HEK293 (cell line): ENCODE measurements at regions not wholly inside any gene's neighbourhood (a gene's known extent, or its start where the extent isn't known, plus 50 kb on each side); places are given as distances from the start of the nearest gene placed in this dataset.

Experiments used
- CTCF ChIA-PET: fragments of 350-600 bp; formaldehyde crosslinking; extraction: SDS; loops from one replicate; lab custom pipeline; 2021; ENCODE audit warnings: antibody characterized with exemption; lab: Yijun Ruan, JAX
- POLR2A ChIA-PET: fragments of 300-600 bp; formaldehyde crosslinking; extraction: SDS; loops from one replicate; lab custom pipeline; 2020; ENCODE audit warnings: antibody characterized with exemption, inconsistent platforms; lab: Yijun Ruan, JAX
- H3K27ac ChIP-seq: fragments of 200-500 bp; sonication (Bioruptor generic); 2 replicates; pipeline ENCODE4 v1.5.1; 2014; ENCODE audit warnings: low read depth, low read length, control low read depth, inconsistent platforms; ENCODE audit errors: extremely low read depth
- H3K36me3 ChIP-seq, 2 experiments: fragments of 200-500 bp in 1 of 2; sonication (Bioruptor generic) in 1 of 2; 1 replicate in 1 of 2; 2 replicates in 1 of 2; pipeline ENCODE4 v1.5.1; 2014 to 2017; ENCODE audit warnings: inconsistent platforms in 2 of 2, low read length in 2 of 2; ENCODE audit not compliant: control insufficient read depth in 2 of 2, insufficient read depth in 1 of 2
- H3K4me1 ChIP-seq: fragments of 200-500 bp; sonication (Bioruptor generic); 2 replicates; pipeline ENCODE4 v1.5.1; 2014; ENCODE audit warnings: mild to moderate bottlenecking, low read length, inconsistent platforms; ENCODE audit not compliant: control insufficient read depth, insufficient read depth
- H3K4me3 ChIP-seq: 2 replicates; pipeline ENCODE4 v1.5.1; 2011; ENCODE audit warnings: low read depth, mild to moderate bottlenecking, control low read depth, low read length, moderate library complexity
- H3K9me3 ChIP-seq: fragments of 200-500 bp; sonication (Bioruptor generic); 2 replicates; pipeline ENCODE4 v1.5.1; 2014; ENCODE audit warnings: low read depth, low read length, inconsistent platforms; ENCODE audit not compliant: control insufficient read depth, insufficient read depth
- BCL11B ChIP-seq: fragments of 450-650 bp; formaldehyde crosslinking; IDR thresholded peaks from 2 replicates; pipeline ENCODE4 v1.5.1; 2016; ENCODE audit warnings: low read depth, missing biosample characterization, missing genetic modification characterization
- IKZF3 ChIP-seq: fragments of 450-650 bp; IDR thresholded peaks from 2 replicates; pipeline ENCODE4 v1.5.0; 2018; ENCODE audit warnings: missing biosample characterization, mild to moderate bottlenecking, missing genetic modification characterization, moderate library complexity
- OSR2 ChIP-seq: fragments of 450-650 bp; formaldehyde crosslinking; IDR thresholded peaks from 2 replicates; pipeline ENCODE4 v1.5.1; 2016; ENCODE audit warnings: missing biosample characterization, missing genetic modification characterization
- PATZ1 ChIP-seq: fragments of 450-650 bp; formaldehyde crosslinking; IDR thresholded peaks from 2 replicates; pipeline ENCODE4 v1.5.1; 2016; ENCODE audit warnings: missing biosample characterization, missing genetic modification characterization
- SCRT1 ChIP-seq: fragments of 450-650 bp; formaldehyde crosslinking; IDR thresholded peaks from 2 replicates; pipeline ENCODE4 v1.5.1; 2016; ENCODE audit warnings: missing biosample characterization, missing genetic modification characterization, borderline replicate concordance
- SETDB1 ChIP-seq: IDR thresholded peaks from one replicate; pipeline ENCODE4 v1.6.1; 2017; ENCODE audit warnings: mild to moderate bottlenecking, low read length, moderate library complexity, mixed read lengths; ENCODE audit not compliant: insufficient read length
- YY2 ChIP-seq: fragments of 450-650 bp; formaldehyde crosslinking; IDR thresholded peaks from 2 replicates; pipeline ENCODE4 v1.5.1; 2016; ENCODE audit warnings: missing biosample characterization, missing genetic modification characterization
- ZEB2 ChIP-seq: fragments of 450-650 bp; formaldehyde crosslinking; IDR thresholded peaks from 2 replicates; pipeline ENCODE4 v1.5.1; 2016; ENCODE audit warnings: missing biosample characterization, missing genetic modification characterization
- ZFP3 ChIP-seq: fragments of 450-650 bp; formaldehyde crosslinking; IDR thresholded peaks from 2 replicates; pipeline ENCODE4 v1.5.1; 2016; ENCODE audit warnings: low read depth, missing biosample characterization, missing genetic modification characterization
- ZNF112 ChIP-seq: fragments of 450-650 bp; formaldehyde crosslinking; IDR thresholded peaks from 2 replicates; pipeline ENCODE4 v1.5.0; 2017; ENCODE audit warnings: missing biosample characterization, missing genetic modification characterization
- ZNF121 ChIP-seq: fragments of 450-650 bp; formaldehyde crosslinking; IDR thresholded peaks from 2 replicates; pipeline ENCODE4 v1.5.1; 2016; ENCODE audit warnings: missing biosample characterization, missing genetic modification characterization
- ZNF155 ChIP-seq: fragments of 450-650 bp; formaldehyde crosslinking; IDR thresholded peaks from 2 replicates; pipeline ENCODE4 v1.5.1; 2016; ENCODE audit warnings: missing biosample characterization, missing genetic modification characterization
- ZNF2 ChIP-seq: fragments of 450-650 bp; formaldehyde crosslinking; IDR thresholded peaks from 2 replicates; pipeline ENCODE4 v1.5.1; 2016; ENCODE audit warnings: missing biosample characterization, missing genetic modification characterization
- ZNF239 ChIP-seq: fragments of 450-650 bp; formaldehyde crosslinking; IDR thresholded peaks from 2 replicates; pipeline ENCODE4 v1.5.1; 2016; ENCODE audit warnings: missing biosample characterization, missing genetic modification characterization
- ZNF26 ChIP-seq: fragments of 450-650 bp; formaldehyde crosslinking; IDR thresholded peaks from 2 replicates; pipeline ENCODE4 v1.5.1; 2016; ENCODE audit warnings: missing biosample characterization, missing genetic modification characterization
- ZNF473 ChIP-seq: fragments of 450-650 bp; formaldehyde crosslinking; IDR thresholded peaks from 2 replicates; pipeline ENCODE4 v1.5.1; 2017; ENCODE audit warnings: missing biosample characterization, missing genetic modification characterization
- ZNF600 ChIP-seq: fragments of 450-650 bp; formaldehyde crosslinking; IDR thresholded peaks from 2 replicates; pipeline ENCODE4 v1.5.1; 2016; ENCODE audit warnings: missing biosample characterization, missing genetic modification characterization
- ZNF621 ChIP-seq: fragments of 450-650 bp; formaldehyde crosslinking; IDR thresholded peaks from 2 replicates; pipeline ENCODE4 v1.5.1; 2017; ENCODE audit warnings: missing biosample characterization, missing genetic modification characterization
- ZNF629 ChIP-seq: fragments of 450-650 bp; formaldehyde crosslinking; IDR thresholded peaks from 2 replicates; pipeline ENCODE4 v1.5.1; 2017; ENCODE audit warnings: missing biosample characterization, missing genetic modification characterization
- ZNF639 ChIP-seq: fragments of 450-650 bp; formaldehyde crosslinking; IDR thresholded peaks from 2 replicates; pipeline ENCODE4 v1.5.1; 2016; ENCODE audit warnings: missing biosample characterization, missing genetic modification characterization
- ZNF654 ChIP-seq: fragments of 450-650 bp; formaldehyde crosslinking; IDR thresholded peaks from 2 replicates; pipeline ENCODE4 v1.5.1; 2016; ENCODE audit warnings: low read depth, missing biosample characterization, missing genetic modification characterization
- ZNF76 ChIP-seq: fragments of 450-650 bp; formaldehyde crosslinking; IDR thresholded peaks from 2 replicates; pipeline ENCODE4; 2016; ENCODE audit warnings: low read depth, missing biosample characterization, missing genetic modification characterization, borderline replicate concordance
- TF ChIP-seq, protein P1 (sequence below): fragments of 450-650 bp; formaldehyde crosslinking; IDR thresholded peaks from 2 replicates; pipeline ENCODE4 v1.5.1; 2016; ENCODE audit warnings: missing biosample characterization, missing genetic modification characterization

DNA sequence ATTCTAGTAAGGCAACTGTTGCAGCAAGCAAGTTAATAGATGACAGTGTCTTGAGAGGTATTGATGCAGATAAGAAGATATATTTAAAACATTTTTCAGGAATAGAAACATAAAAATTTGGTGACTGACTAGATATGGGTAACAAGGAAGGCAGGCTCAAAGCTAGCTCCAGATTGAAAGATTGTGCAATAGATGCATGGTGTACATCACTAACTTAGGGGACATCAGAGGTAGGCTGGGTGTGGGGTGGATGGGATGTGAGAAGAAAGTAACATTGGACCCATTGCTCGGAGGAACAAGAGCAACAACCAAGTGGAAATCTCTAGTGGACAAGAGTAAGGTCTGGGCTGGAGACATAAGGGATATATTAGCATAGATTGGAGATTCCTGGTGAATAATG lies 306.9 kb downstream of the MCTP2 start:
- Histone ChIP-seq H3K4me1 (no peaks in the 10 kb centered on the region), H3K4me3 (no peak overlapping the region), H3K9me3 (no peaks in the 10 kb centered on the region), H3K36me3 (no peaks in the 10 kb centered on the region), H3K27ac (no peak overlapping the region)
- CTCF ChIA-PET: no interaction called here
- no peak for TF ChIP-seq ZNF26 (tag by site-specific recombination)
- TF ChIP-seq PATZ1: no peak
- TF ChIP-seq ZNF76 (tag by site-specific recombination): no peak
- TF ChIP-seq SETDB1: no peak
- POLR2A ChIA-PET: no interaction called here

DNA sequence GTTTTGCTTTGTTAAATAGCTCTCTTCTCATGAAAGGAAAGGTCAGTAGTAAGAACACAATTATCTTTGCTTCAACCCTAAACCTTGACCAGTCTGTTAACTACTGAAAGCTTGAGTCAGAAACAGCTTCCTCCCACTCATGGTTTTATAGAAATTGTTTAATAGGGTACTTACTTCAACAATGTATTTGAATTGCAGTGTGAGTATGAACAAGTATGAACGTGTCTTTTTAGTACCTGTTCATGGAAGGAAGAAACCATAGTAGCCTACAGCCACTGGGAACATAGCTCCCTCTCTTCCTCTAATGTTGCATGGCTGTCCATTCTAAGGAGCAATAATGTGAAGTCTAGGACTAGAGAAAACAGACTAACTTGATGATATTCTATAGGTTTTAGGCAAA lies 311.0 kb downstream of the MCTP2 start:
- H3K4me1 ChIP-seq: no peaks in the 10 kb centered on the region
- TF ChIP-seq ZNF654 (tag by site-specific recombination) (no peak), OSR2 (tag by site-specific recombination) (no peak)
- CTCF ChIA-PET: interaction anchor here (0.6 to 0.8 kb wide), 3 partner anchors 177 to 482 kb away, joined by 3 read pairs; no protein-coding TSS in a partner anchor
- H3K4me3 ChIP-seq: no peak overlapping the region
- POLR2A ChIA-PET: no interaction called here
- H3K27ac ChIP-seq: no peak overlapping the region
- no peaks in the 10 kb centered on the region for H3K9me3 ChIP-seq
- no peaks in the 10 kb centered on the region for H3K36me3 ChIP-seq

DNA sequence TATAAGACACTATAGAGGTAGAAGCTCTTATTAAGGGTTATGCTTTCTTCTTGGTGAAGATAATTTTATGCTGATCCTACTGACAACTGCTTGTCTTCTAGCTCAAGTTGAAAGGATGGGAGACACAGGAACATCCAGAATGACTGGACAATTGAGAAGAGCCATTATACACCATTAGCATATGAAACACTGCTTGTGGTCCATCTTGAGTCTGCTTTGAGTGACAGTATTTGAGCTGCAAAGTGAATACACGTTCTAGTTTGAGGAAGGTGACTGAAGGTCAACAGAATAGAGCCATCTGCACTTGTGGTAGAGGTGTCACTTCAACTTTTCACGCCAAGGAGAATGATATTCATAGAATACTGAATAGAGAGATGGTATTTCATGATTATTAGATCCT lies 315.4 kb downstream of the MCTP2 start:
- Histone ChIP-seq H3K9me3 (no peaks in the 10 kb centered on the region), H3K4me1 (no peaks in the 10 kb centered on the region), H3K36me3 (no peaks in the 10 kb centered on the region), H3K27ac (no peak overlapping the region), H3K4me3 (no peak overlapping the region)
- ChIA-PET POLR2A (no interaction called here), CTCF (interaction anchor here (0.7 to 2.6 kb wide), 3 partner anchors 21 to 40 kb away, joined by 3 to 8 read pairs (median 4); no protein-coding TSS in a partner anchor)
- TF ChIP-seq ZNF629 (tag by site-specific recombination) (no peak), YY2 (no peak), ZNF621 (no peak), ZNF473 (tag by site-specific recombination) (no peak), ZEB2 (no peak), SCRT1 (no peak), ZNF112 (no peak), ZNF121 (tag by site-specific recombination) (no peak), ZNF600 (tag by site-specific recombination) (no peak), ZNF155 (tag by site-specific recombination) (no peak), BCL11B (tag by site-specific recombination) (no peak), ZFP3 (tag by site-specific recombination) (no peak), IKZF3 (tag by site-specific recombination) (no peak), ZNF239 (tag by site-specific recombination) (no peak), ZNF2 (tag by site-specific recombination) (no peak), ZNF639 (tag by site-specific recombination) (no peak)
- TF ChIP-seq, protein P1, sequence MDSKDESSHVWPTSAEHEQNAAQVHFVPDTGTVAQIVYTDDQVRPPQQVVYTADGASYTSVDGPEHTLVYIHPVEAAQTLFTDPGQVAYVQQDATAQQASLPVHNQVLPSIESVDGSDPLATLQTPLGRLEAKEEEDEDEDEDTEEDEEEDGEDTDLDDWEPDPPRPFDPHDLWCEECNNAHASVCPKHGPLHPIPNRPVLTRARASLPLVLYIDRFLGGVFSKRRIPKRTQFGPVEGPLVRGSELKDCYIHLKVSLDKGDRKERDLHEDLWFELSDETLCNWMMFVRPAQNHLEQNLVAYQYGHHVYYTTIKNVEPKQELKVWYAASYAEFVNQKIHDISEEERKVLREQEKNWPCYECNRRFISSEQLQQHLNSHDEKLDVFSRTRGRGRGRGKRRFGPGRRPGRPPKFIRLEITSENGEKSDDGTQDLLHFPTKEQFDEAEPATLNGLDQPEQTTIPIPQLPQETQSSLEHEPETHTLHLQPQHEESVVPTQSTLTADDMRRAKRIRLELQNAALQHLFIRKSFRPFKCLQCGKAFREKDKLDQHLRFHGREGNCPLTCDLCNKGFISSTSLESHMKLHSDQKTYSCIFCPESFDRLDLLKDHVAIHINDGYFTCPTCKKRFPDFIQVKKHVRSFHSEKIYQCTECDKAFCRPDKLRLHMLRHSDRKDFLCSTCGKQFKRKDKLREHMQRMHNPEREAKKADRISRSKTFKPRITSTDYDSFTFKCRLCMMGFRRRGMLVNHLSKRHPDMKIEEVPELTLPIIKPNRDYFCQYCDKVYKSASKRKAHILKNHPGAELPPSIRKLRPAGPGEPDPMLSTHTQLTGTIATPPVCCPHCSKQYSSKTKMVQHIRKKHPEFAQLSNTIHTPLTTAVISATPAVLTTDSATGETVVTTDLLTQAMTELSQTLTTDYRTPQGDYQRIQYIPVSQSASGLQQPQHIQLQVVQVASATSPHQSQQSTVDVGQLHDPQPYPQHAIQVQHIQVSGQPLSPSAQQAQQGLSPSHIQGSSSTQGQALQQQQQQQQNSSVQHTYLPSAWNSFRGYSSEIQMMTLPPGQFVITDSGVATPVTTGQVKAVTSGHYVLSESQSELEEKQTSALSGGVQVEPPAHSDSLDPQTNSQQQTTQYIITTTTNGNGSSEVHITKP (tag by site-specific recombination): no peak
